ENCODE measurements at regions not wholly inside any gene's neighbourhood (a gene's known extent, or its start where the extent isn't known, plus 50 kb on each side); places are given as distances from the start of the nearest gene placed in this dataset.
"Not testable (repeated sequence)": the region's sequence is repeated elsewhere in the genome, so short reads cannot be mapped to it uniquely, and the experiment has no call there.

DNA sequence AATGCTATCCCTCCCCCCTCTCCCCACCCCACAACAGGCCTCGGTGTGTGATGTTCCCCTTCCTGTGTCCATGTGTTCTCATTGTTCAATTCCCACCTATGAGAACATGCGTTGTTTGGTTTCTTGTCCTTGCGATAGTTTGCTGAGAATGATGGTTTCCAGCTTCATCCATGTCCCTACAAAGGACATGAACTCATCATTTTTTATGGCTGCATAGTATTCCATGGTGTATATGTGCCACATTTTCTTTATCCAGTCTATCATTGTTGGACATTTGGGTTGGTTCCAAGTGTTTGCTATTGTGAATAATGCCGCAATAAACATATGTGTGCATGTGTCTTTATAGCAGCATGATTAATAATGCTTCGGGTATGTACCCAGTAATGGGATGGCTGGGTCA is 1156.1 kb downstream of the NAALADL2 start:
- intact Hi-C loops (cut with micrococcal nuclease); H3K4me3 ChIP-seq (replicated peaks in 1 of 3; ENCODE audit: low read depth in 2 of 3, low read length in 3 of 3); H3K36me3 ChIP-seq (replicated peaks in 1 of 2; ENCODE audit: control insufficient read depth in 1 of 2, insufficient read depth in 2 of 2, low read length in 2 of 2); H3K9me3 ChIP-seq (replicated peaks in 1 of 2; ENCODE audit: control insufficient read depth in 1 of 2, insufficient read depth in 1 of 2, low read length in 2 of 2); H2AFZ ChIP-seq (ENCODE audit: insufficient read depth, low read depth, low read length, poor library complexity, severe bottlenecking); H3K9ac ChIP-seq (ENCODE audit: insufficient read depth, low read length, poor library complexity, severe bottlenecking); H3K4me1 ChIP-seq (ENCODE audit: control insufficient read depth in 1 of 2, insufficient read depth in 2 of 2, low read length in 2 of 2); H3K4me2 ChIP-seq (replicated peaks; ENCODE audit: extremely low read depth, low read length, poor library complexity, severe bottlenecking); H3K4me3 Mint-ChIP-seq; H3K79me2 ChIP-seq (ENCODE audit: insufficient read depth, low read length); H3K27ac Mint-ChIP-seq; H4K20me1 ChIP-seq (ENCODE audit: insufficient read depth, low read length); H3K27ac ChIP-seq (ENCODE audit: low read depth in 1 of 2, low read length in 2 of 2); H3K36me3 Mint-ChIP-seq; H3K27me3 Mint-ChIP-seq (ENCODE audit: low read depth in 3 of 3); H3K27me3 ChIP-seq (ENCODE audit: control insufficient read depth in 2 of 2, insufficient read depth in 2 of 2, low read length in 2 of 2); H3K4me1 Mint-ChIP-seq; DNase-seq: not testable (repeated sequence)
- peaks cover 4 to 17% (median 10%) of the 10 kb centered on the region in 7 donors for H3K9me3 Mint-ChIP-seq
- WGBS (ENCODE audit: insufficient coverage) = no CpG with 5 or more reads among the region's 5 CpGs

GRCh38 chr3:176009256-176009655 is 1150.1 kb downstream of the NAALADL2 start:
- Mint-ChIP-seq H3K27ac (no peak overlapping the region), H3K9me3 (peaks cover 0 to 2% (median 0%) of the 10 kb centered on the region in 7 donors), H3K27me3 (ENCODE audit: low read depth in 3 of 3) (no peaks in the 10 kb centered on the region), H3K4me3 (no peak overlapping the region), H3K4me1 (no peaks in the 10 kb centered on the region), H3K36me3 (no peaks in the 10 kb centered on the region)
- Histone ChIP-seq H3K27ac (ENCODE audit: low read depth in 1 of 2, low read length in 2 of 2) (no peak overlapping the region), H3K4me1 (ENCODE audit: control insufficient read depth in 1 of 2, insufficient read depth in 2 of 2, low read length in 2 of 2) (no peaks in the 10 kb centered on the region), H3K36me3 (replicated peaks in 1 of 2; ENCODE audit: control insufficient read depth in 1 of 2, insufficient read depth in 2 of 2, low read length in 2 of 2) (no peaks in the 10 kb centered on the region), H3K79me2 (ENCODE audit: insufficient read depth, low read length) (no peaks in the 10 kb centered on the region), H3K9ac (ENCODE audit: insufficient read depth, low read length, poor library complexity, severe bottlenecking) (no peak overlapping the region), H3K4me3 (replicated peaks in 1 of 3; ENCODE audit: low read depth in 2 of 3, low read length in 3 of 3) (no peak overlapping the region), H4K20me1 (ENCODE audit: insufficient read depth, low read length) (no peaks in the 10 kb centered on the region), H3K4me2 (replicated peaks; ENCODE audit: extremely low read depth, low read length, poor library complexity, severe bottlenecking) (no peak overlapping the region), H3K27me3 (ENCODE audit: control insufficient read depth in 2 of 2, insufficient read depth in 2 of 2, low read length in 2 of 2) (no peaks in the 10 kb centered on the region), H2AFZ (ENCODE audit: insufficient read depth, low read depth, low read length, poor library complexity, severe bottlenecking) (no peak overlapping the region), H3K9me3 (replicated peaks in 1 of 2; ENCODE audit: control insufficient read depth in 1 of 2, insufficient read depth in 1 of 2, low read length in 2 of 2) (no peaks in the 10 kb centered on the region)
- no peak for DNase-seq
- intact Hi-C loops (cut with micrococcal nuclease) = no loop called here
- TF ChIP-seq CTCF (IDR thresholded peaks at IDR 0.05) = no peak
- no CpG with 5 or more reads among the region's 1 CpG for WGBS (ENCODE audit: insufficient coverage)
